HCT116 (cell line): ENCODE measurements at regions not wholly inside any gene's neighbourhood (a gene's known extent, or its start where the extent isn't known, plus 50 kb on each side); places are given as distances from the start of the nearest gene placed in this dataset.
A peak's percentile ranks its signal among the peaks of the same experiment; 100 is the strongest.

Experiments
- ATAC-seq: fragments of 200-7000 bp; cut with Tn5 transposase; 2 replicates; pipeline ENCODE4 v1.9.1; 2020; ENCODE audit warnings: mild to moderate bottlenecking, moderate library complexity
- BruUV-seq: library from RNA; stranded (reverse); fragments of 400-500 nt; replicated peaks from 2 replicates; lab custom pipeline; 2021; lab: Mats Ljungman, UMichigan
- CTCF ChIA-PET: fragments of 300-600 bp; sonication (Branson Sonifier 250); formaldehyde crosslinking; loops from one replicate; lab custom pipeline; 2021; ENCODE audit warnings: antibody characterized with exemption; lab: Charles Lee
- POLR2A ChIA-PET: fragments of 300-600, 350-600 bp; sonication (Branson Sonifier 250); formaldehyde crosslinking; loops from one replicate; lab custom pipeline; 2021; ENCODE audit warnings: antibody characterized with exemption; lab: Charles Lee
- RAD21 ChIA-PET, 2 experiments: fragments of 300-600 bp; sonication (Branson Sonifier 250); formaldehyde crosslinking; loops; one replicate each; lab custom pipeline; 2023; ENCODE audit warnings: low total read pairs in 2 of 2; ENCODE audit not compliant: uncharacterized antibody in 2 of 2, unreplicated experiment in 2 of 2, low non-redundant PET in 1 of 2; lab: Charles Lee
- DNase-seq: peaks from one replicate; pipeline ENCODE4 v3.0.0-alpha.2; 2010; ENCODE audit warnings: low read depth, low spot score
- H2AFZ ChIP-seq: fragments of 200-600 bp; shearing (Covaris generic), sonication (generic); 2 replicates; pipeline ENCODE4 v1.6.1; 2017; ENCODE audit warnings: low read depth, mixed run types, mixed read lengths, antibody characterized with exemption, low read length; ENCODE audit not compliant: poor library complexity, severe bottlenecking
- H3K27ac ChIP-seq: 2 replicates; pipeline ENCODE4 v1.5.1; 2012; ENCODE audit warnings: low read depth, low read length
- H3K27me3 ChIP-seq: fragments of 200-600 bp; sonication (generic); 2 replicates; pipeline ENCODE4 v1.6.1; 2016; ENCODE audit warnings: mixed run types, low read length, mixed read lengths; ENCODE audit not compliant: insufficient read depth
- H3K36me3 ChIP-seq, 2 experiments: fragments of 200-500 bp in 1 of 2; fragments of 200-600 bp in 1 of 2; sonication (Bioruptor generic) in 1 of 2; sonication (generic) in 1 of 2; 2 replicates each; pipeline versions ENCODE4 v1.5.1 to v1.6.1; 2014 to 2016; ENCODE audit warnings: low read length in 2 of 2, inconsistent platforms in 1 of 2, mixed read lengths in 1 of 2, mixed run types in 1 of 2; ENCODE audit not compliant: insufficient read depth in 2 of 2, control insufficient read depth in 1 of 2
- H3K4me1 ChIP-seq, 2 experiments: fragments of 200-600 bp in 1 of 2; sonication (generic) in 1 of 2; 2 replicates each; pipeline versions ENCODE4 v1.5.1 to v1.6.1; 2012 to 2017; ENCODE audit warnings: low read length in 2 of 2, inconsistent platforms in 1 of 2, mild to moderate bottlenecking in 1 of 2, mixed read lengths in 1 of 2, mixed run types in 1 of 2, moderate library complexity in 1 of 2; ENCODE audit not compliant: insufficient read depth in 2 of 2, control insufficient read depth in 1 of 2
- H3K4me2 ChIP-seq: fragments of 200-600 bp; sonication (generic); 2 replicates; pipeline ENCODE4 v1.6.1; 2017; ENCODE audit warnings: mixed run types, low read length, mixed read lengths
- H3K4me3 ChIP-seq, 2 experiments: fragments of 200-600 bp in 1 of 2; sonication (generic) in 1 of 2; replicated peaks in 1 of 2; 2 replicates each; pipeline ENCODE4 v1.5.1; 2011 to 2016; ENCODE audit warnings: low read length in 2 of 2, control low read depth in 1 of 2, low read depth in 1 of 2, mild to moderate bottlenecking in 1 of 2, mixed read lengths in 1 of 2, mixed run types in 1 of 2
- H3K79me2 ChIP-seq: fragments of 200-600 bp; sonication (generic); 2 replicates; pipeline ENCODE4 v1.6.1; 2017; ENCODE audit warnings: mild to moderate bottlenecking, mixed run types, low read length, moderate library complexity, mixed read lengths; ENCODE audit not compliant: insufficient read depth
- H3K9ac ChIP-seq: fragments of 200-600 bp; sonication (generic); 2 replicates; pipeline ENCODE4 v1.6.1; 2016; ENCODE audit warnings: low read length, mixed read lengths
- H3K9me2 ChIP-seq: fragments of 200-600 bp; sonication (generic), shearing (Covaris generic); 2 replicates; pipeline ENCODE4 v1.6.1; 2017; ENCODE audit warnings: mixed run types, mild to moderate bottlenecking, moderate library complexity; ENCODE audit not compliant: insufficient read depth
- H3K9me3 ChIP-seq, 2 experiments: fragments of 200-500 bp in 1 of 2; fragments of 200-600 bp in 1 of 2; sonication (Bioruptor generic) in 1 of 2; sonication (generic) in 1 of 2; 2 replicates each; pipeline ENCODE4 v1.6.1; 2014 to 2017; ENCODE audit warnings: low read length in 2 of 2, mixed read lengths in 2 of 2, inconsistent platforms in 1 of 2, low read depth in 1 of 2, mild to moderate bottlenecking in 1 of 2, mixed run types in 1 of 2, moderate library complexity in 1 of 2; ENCODE audit not compliant: control insufficient read depth in 1 of 2, insufficient read depth in 1 of 2
- H4K20me1 ChIP-seq: fragments of 200-600 bp; sonication (generic), shearing (Covaris generic); 2 replicates; pipeline ENCODE4 v1.6.1; 2017; ENCODE audit warnings: mixed run types, mild to moderate bottlenecking, moderate library complexity; ENCODE audit not compliant: insufficient read depth
- CBX3 ChIP-seq: IDR thresholded peaks from 2 replicates; pipeline ENCODE4 v1.6.1; 2012; ENCODE audit warnings: low read depth
- EGR1 ChIP-seq: IDR thresholded peaks from 2 replicates; pipeline ENCODE4 v1.6.1; 2012; ENCODE audit warnings: low read depth
- ELF1 ChIP-seq: IDR thresholded peaks from 2 replicates; pipeline ENCODE4 v1.6.1; 2012; ENCODE audit warnings: low read depth, borderline replicate concordance
- EZH2 ChIP-seq: fragments of 200-600 bp; sonication (generic); IDR thresholded peaks from 2 replicates; pipeline ENCODE4 v1.6.1; 2017; ENCODE audit warnings: antibody characterized with exemption, mixed run types
- EZH2phosphoT487 ChIP-seq: fragments of 200-600 bp; IDR thresholded peaks from 2 replicates; pipeline ENCODE4 v1.6.1; 2018; ENCODE audit warnings: antibody characterized with exemption, borderline replicate concordance
- FOSL1 ChIP-seq: IDR thresholded peaks from 2 replicates; pipeline ENCODE4 v1.6.1; 2012; ENCODE audit warnings: low read depth
- JUND ChIP-seq: IDR thresholded peaks from 2 replicates; pipeline ENCODE4 v1.6.1; 2012
- POLR2A ChIP-seq: IDR thresholded peaks from 2 replicates; pipeline ENCODE4 v1.7.0; 2011; ENCODE audit warnings: borderline replicate concordance; ENCODE audit not compliant: insufficient read depth, insufficient read length; ENCODE audit errors: extremely low read depth
- POLR2AphosphoS5 ChIP-seq: IDR thresholded peaks from 2 replicates; pipeline ENCODE4 v1.6.1; 2011; ENCODE audit warnings: mild to moderate bottlenecking, low read depth, low read length, moderate library complexity
- RAD21 ChIP-seq: IDR thresholded peaks from 2 replicates; pipeline ENCODE4 v1.6.1; 2012; ENCODE audit warnings: low read depth, mild to moderate bottlenecking
- SIN3A ChIP-seq: IDR thresholded peaks from 2 replicates; pipeline ENCODE4 v1.6.1; 2012; ENCODE audit warnings: low read depth
- SP1 ChIP-seq: IDR thresholded peaks from 2 replicates; pipeline ENCODE4 v1.6.1; 2012; ENCODE audit warnings: low read depth
- TCF7L2 ChIP-seq: IDR thresholded peaks from 2 replicates; pipeline ENCODE4 v1.7.0; 2011; ENCODE audit warnings: borderline replicate concordance, inconsistent platforms; ENCODE audit not compliant: insufficient read depth, insufficient read length; ENCODE audit errors: extremely low read depth
- YY1 ChIP-seq: IDR thresholded peaks from 2 replicates; pipeline ENCODE4 v1.6.1; 2011; ENCODE audit warnings: low read length, low read depth, moderate library complexity, mild to moderate bottlenecking; ENCODE audit not compliant: insufficient replicate concordance; ENCODE audit errors: extremely low read depth
- ZFX ChIP-seq: fragments of 450-650 bp; IDR thresholded peaks from 2 replicates; pipeline ENCODE4 v1.6.1; 2017
- intact Hi-C: fragments of 100-400 bp; cut with micrococcal nuclease; formaldehyde crosslinking; loops from 2 replicates; pipeline ENCODE4 v1.10.0; 2022
- TF ChIP-seq, protein P1 (sequence below): IDR thresholded peaks from 2 replicates; pipeline ENCODE4 v1.6.1; 2012
- TF ChIP-seq, protein P2 (sequence below): IDR thresholded peaks from 2 replicates; pipeline ENCODE4 v1.6.1; 2011; ENCODE audit warnings: mild to moderate bottlenecking, low read length, moderate library complexity; ENCODE audit not compliant: insufficient replicate concordance; ENCODE audit errors: extremely low read depth
- TF ChIP-seq, protein P3 (sequence below): IDR thresholded peaks from 2 replicates; pipeline ENCODE4 v1.6.1; 2012
- TF ChIP-seq, protein P4 (sequence below), 3 experiments: fragments of 200-600 bp in 1 of 3; sonication (generic) in 1 of 3; IDR thresholded peaks in 2 of 3; conservative IDR thresholded peaks in 1 of 3; 2 replicates each; pipeline ENCODE4 v1.5.1; 2012 to 2017; ENCODE audit warnings: low read depth in 2 of 3, low read length in 2 of 3, antibody characterized with exemption in 1 of 3, borderline replicate concordance in 1 of 3, control low read depth in 1 of 3, mild to moderate bottlenecking in 1 of 3, mixed read lengths in 1 of 3, mixed run types in 1 of 3, moderate library complexity in 1 of 3; ENCODE audit not compliant: insufficient read depth in 1 of 3
- TF ChIP-seq, protein P5 (sequence below): IDR thresholded peaks from 2 replicates; pipeline ENCODE4 v1.6.1; 2012; ENCODE audit warnings: low read depth

DNA sequence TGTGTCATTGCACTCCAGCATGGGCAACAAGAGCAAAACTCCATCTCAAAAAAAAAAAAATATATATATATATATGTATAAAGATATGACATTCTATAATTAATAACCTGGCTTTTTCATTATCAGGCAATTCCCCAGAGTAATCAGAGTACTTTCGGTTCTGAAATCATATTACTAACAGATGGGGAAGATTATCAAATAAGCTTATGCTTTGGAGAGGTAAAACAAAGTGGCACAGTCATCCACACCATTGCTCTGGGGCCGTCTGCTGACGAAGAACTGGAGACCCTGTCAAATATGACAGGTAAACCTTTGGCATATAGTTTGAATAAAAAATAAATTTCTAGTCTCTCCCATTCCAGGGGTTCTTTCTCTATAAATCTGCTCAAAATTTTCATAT is 58.5 kb upstream of the SH3GLB1 start:
- TF ChIP-seq TCF7L2 (no peak), ZFX (no peak), FOSL1 (no peak), ELF1 (no peak), EGR1 (no peak), EZH2phosphoT487 (no peak), POLR2A (no peak), YY1 (no peak), JUND (no peak), RAD21 (no peak), CBX3 (no peak), SIN3A (no peak), EZH2 (no peak), SP1 (no peak), POLR2AphosphoS5 (no peak)
- TF ChIP-seq, protein P1, sequence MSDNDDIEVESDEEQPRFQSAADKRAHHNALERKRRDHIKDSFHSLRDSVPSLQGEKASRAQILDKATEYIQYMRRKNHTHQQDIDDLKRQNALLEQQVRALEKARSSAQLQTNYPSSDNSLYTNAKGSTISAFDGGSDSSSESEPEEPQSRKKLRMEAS = no peak
- TF ChIP-seq, protein P2, sequence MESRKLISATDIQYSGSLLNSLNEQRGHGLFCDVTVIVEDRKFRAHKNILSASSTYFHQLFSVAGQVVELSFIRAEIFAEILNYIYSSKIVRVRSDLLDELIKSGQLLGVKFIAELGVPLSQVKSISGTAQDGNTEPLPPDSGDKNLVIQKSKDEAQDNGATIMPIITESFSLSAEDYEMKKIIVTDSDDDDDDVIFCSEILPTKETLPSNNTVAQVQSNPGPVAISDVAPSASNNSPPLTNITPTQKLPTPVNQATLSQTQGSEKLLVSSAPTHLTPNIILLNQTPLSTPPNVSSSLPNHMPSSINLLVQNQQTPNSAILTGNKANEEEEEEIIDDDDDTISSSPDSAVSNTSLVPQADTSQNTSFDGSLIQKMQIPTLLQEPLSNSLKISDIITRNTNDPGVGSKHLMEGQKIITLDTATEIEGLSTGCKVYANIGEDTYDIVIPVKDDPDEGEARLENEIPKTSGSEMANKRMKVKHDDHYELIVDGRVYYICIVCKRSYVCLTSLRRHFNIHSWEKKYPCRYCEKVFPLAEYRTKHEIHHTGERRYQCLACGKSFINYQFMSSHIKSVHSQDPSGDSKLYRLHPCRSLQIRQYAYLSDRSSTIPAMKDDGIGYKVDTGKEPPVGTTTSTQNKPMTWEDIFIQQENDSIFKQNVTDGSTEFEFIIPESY = no peak
- TF ChIP-seq, protein P3, sequence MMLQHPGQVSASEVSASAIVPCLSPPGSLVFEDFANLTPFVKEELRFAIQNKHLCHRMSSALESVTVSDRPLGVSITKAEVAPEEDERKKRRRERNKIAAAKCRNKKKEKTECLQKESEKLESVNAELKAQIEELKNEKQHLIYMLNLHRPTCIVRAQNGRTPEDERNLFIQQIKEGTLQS = no peak
- TF ChIP-seq, protein P4, sequence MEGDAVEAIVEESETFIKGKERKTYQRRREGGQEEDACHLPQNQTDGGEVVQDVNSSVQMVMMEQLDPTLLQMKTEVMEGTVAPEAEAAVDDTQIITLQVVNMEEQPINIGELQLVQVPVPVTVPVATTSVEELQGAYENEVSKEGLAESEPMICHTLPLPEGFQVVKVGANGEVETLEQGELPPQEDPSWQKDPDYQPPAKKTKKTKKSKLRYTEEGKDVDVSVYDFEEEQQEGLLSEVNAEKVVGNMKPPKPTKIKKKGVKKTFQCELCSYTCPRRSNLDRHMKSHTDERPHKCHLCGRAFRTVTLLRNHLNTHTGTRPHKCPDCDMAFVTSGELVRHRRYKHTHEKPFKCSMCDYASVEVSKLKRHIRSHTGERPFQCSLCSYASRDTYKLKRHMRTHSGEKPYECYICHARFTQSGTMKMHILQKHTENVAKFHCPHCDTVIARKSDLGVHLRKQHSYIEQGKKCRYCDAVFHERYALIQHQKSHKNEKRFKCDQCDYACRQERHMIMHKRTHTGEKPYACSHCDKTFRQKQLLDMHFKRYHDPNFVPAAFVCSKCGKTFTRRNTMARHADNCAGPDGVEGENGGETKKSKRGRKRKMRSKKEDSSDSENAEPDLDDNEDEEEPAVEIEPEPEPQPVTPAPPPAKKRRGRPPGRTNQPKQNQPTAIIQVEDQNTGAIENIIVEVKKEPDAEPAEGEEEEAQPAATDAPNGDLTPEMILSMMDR (IDR thresholded peaks at IDR 0.05 in 2 of 3, conservative IDR thresholded peaks at IDR 0.05 in 1 of 3; ENCODE audit: borderline replicate concordance in 1 of 3, insufficient read depth in 1 of 3, low read depth in 2 of 3, low read length in 2 of 3) = no peak
- TF ChIP-seq, protein P5, sequence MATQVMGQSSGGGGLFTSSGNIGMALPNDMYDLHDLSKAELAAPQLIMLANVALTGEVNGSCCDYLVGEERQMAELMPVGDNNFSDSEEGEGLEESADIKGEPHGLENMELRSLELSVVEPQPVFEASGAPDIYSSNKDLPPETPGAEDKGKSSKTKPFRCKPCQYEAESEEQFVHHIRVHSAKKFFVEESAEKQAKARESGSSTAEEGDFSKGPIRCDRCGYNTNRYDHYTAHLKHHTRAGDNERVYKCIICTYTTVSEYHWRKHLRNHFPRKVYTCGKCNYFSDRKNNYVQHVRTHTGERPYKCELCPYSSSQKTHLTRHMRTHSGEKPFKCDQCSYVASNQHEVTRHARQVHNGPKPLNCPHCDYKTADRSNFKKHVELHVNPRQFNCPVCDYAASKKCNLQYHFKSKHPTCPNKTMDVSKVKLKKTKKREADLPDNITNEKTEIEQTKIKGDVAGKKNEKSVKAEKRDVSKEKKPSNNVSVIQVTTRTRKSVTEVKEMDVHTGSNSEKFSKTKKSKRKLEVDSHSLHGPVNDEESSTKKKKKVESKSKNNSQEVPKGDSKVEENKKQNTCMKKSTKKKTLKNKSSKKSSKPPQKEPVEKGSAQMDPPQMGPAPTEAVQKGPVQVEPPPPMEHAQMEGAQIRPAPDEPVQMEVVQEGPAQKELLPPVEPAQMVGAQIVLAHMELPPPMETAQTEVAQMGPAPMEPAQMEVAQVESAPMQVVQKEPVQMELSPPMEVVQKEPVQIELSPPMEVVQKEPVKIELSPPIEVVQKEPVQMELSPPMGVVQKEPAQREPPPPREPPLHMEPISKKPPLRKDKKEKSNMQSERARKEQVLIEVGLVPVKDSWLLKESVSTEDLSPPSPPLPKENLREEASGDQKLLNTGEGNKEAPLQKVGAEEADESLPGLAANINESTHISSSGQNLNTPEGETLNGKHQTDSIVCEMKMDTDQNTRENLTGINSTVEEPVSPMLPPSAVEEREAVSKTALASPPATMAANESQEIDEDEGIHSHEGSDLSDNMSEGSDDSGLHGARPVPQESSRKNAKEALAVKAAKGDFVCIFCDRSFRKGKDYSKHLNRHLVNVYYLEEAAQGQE = no peak
- peak overlapping the region; percentile 27 for H2AFZ ChIP-seq
- no peak overlapping the region for H3K27ac ChIP-seq
- intact Hi-C loops = no loop called here
- H3K4me3 ChIP-seq = no peak overlapping the region
- ChIA-PET CTCF (no interaction called here), POLR2A (no interaction called here), RAD21 (no interaction called here)
- no peak overlapping the region for H3K4me2 ChIP-seq
- H3K36me3 ChIP-seq = no peaks in the 10 kb centered on the region
- H3K9me3 ChIP-seq = no peaks in the 10 kb centered on the region
- ATAC-seq (no peak), DNase-seq (no peak)
- H3K27me3 ChIP-seq = no peaks in the 10 kb centered on the region
- H4K20me1 ChIP-seq = no peaks in the 10 kb centered on the region; the same call in 1 of the 2 replicates
- no TSS peak for BruUV-seq
- no peaks in the 10 kb centered on the region for H3K9me2 ChIP-seq
- peaks cover 0 to 7% of the 10 kb centered on the region in 2 experiments; a peak in 2 of 4 replicates for H3K4me1 ChIP-seq
- H3K9ac ChIP-seq = no peak overlapping the region
- H3K79me2 ChIP-seq = no peaks in the 10 kb centered on the region
